Endothelial cell of umbilical vein (primary cell): ENCODE measurements at regions not wholly inside any gene's neighbourhood (a gene's known extent, or its start where the extent isn't known, plus 50 kb on each side); places are given as distances from the start of the nearest gene placed in this dataset.

Experiments
- BruUV-seq: library from RNA; stranded (reverse); fragments of 400-500 nt; replicated peaks from 2 replicates; lab custom pipeline; 2021; lab: Mats Ljungman, UMichigan
- CTCF ChIA-PET: fragments of 300-600, 350-600 bp; sonication (Branson Sonifier 250); formaldehyde crosslinking; loops from one replicate; lab custom pipeline; 2021; ENCODE audit warnings: antibody characterized with exemption, inconsistent platforms; lab: Charles Lee
- POLR2A ChIA-PET: fragments of 300-600, 350-600 bp; sonication (Branson Sonifier 250); formaldehyde crosslinking; loops from one replicate; lab custom pipeline; 2021; ENCODE audit warnings: antibody characterized with exemption, inconsistent platforms; lab: Charles Lee
- DNase-seq: peaks from one replicate; pipeline ENCODE4 v3.0.0-alpha.2; 2011; ENCODE audit warnings: low read depth, low spot score
- FAIRE-seq: peaks from 2 replicates; lab custom pipeline; 2011; peaks lifted over from hg19 to GRCh38; lab: Jason Lieb, UNC
- H2AFZ ChIP-seq: 2 replicates; pipeline ENCODE4 v1.6.0; 2012; ENCODE audit warnings: low read depth, low read length, control low read depth, inconsistent platforms
- H3K27ac ChIP-seq: 2 replicates; pipeline ENCODE4 v1.5.1; 2011; ENCODE audit warnings: low read depth, mild to moderate bottlenecking, control low read depth, low read length, moderate library complexity; ENCODE audit not compliant: insufficient read depth
- H3K27me3 ChIP-seq, 2 experiments: 2 replicates each; pipeline versions ENCODE4 v1.6.0 to v1.6.1; 2011; ENCODE audit warnings: low read length in 2 of 2, mixed read lengths in 1 of 2; ENCODE audit not compliant: control insufficient read depth in 2 of 2, insufficient read depth in 2 of 2
- H3K36me3 ChIP-seq, 2 experiments: 2 replicates in 1 of 2; 3 replicates in 1 of 2; pipeline ENCODE4 v1.5.1; 2011; ENCODE audit warnings: low read length in 2 of 2, mild to moderate bottlenecking in 1 of 2, moderate library complexity in 1 of 2; ENCODE audit not compliant: control insufficient read depth in 2 of 2, insufficient read depth in 2 of 2; ENCODE audit errors: extremely low read depth in 1 of 2
- H3K4me1 ChIP-seq: 3 replicates; pipeline ENCODE4 v1.5.1; 2011; ENCODE audit warnings: mild to moderate bottlenecking, low read length; ENCODE audit not compliant: control insufficient read depth, insufficient read depth; ENCODE audit errors: extremely low read depth
- H3K4me2 ChIP-seq: 2 replicates; pipeline ENCODE4 v1.6.1; 2011; ENCODE audit warnings: low read length, control low read depth, mixed read lengths; ENCODE audit not compliant: insufficient read depth
- H3K4me3 ChIP-seq, 3 experiments: fragments of 200-600 bp in 1 of 3; sonication (generic), shearing (Covaris generic) in 1 of 3; replicated peaks in 1 of 3; 2 replicates each; pipeline ENCODE4 v1.5.1; 2011 to 2016; ENCODE audit warnings: control low read depth in 3 of 3, low read length in 3 of 3, mild to moderate bottlenecking in 2 of 3, inconsistent platforms in 1 of 3, low read depth in 1 of 3, moderate library complexity in 1 of 3; ENCODE audit not compliant: insufficient read depth in 1 of 3
- H3K79me2 ChIP-seq: 2 replicates; pipeline ENCODE4 v1.6.0; 2012; ENCODE audit warnings: low read length, inconsistent platforms; ENCODE audit not compliant: control insufficient read depth, insufficient read depth
- H3K9ac ChIP-seq: replicated peaks from 2 replicates; pipeline ENCODE3; 2011; ENCODE audit warnings: low read length, control low read depth; ENCODE audit not compliant: insufficient read depth; ENCODE audit errors: extremely low read depth
- H3K9me1 ChIP-seq: replicated peaks from 3 replicates; pipeline ENCODE4 v1.6.0; 2011; ENCODE audit warnings: mild to moderate bottlenecking, low read length; ENCODE audit not compliant: control insufficient read depth, insufficient read depth; ENCODE audit errors: extremely low read depth
- H3K9me3 ChIP-seq: replicated peaks from 2 replicates; pipeline ENCODE4 v1.5.1; 2012; ENCODE audit warnings: low read length, inconsistent platforms; ENCODE audit not compliant: control insufficient read depth, insufficient read depth
- H4K20me1 ChIP-seq: replicated peaks from 2 replicates; pipeline ENCODE3; 2011; ENCODE audit warnings: mild to moderate bottlenecking, low read length; ENCODE audit not compliant: control insufficient read depth, insufficient read depth; ENCODE audit errors: extremely low read depth
- CTCF ChIP-seq, 2 donors: IDR thresholded peaks; 1 replicate in 1 of 2; 2 replicates in 1 of 2; pipeline ENCODE4 v1.5.1; 2011; ENCODE audit warnings: low read length in 2 of 2, mild to moderate bottlenecking in 2 of 2, moderate library complexity in 2 of 2, control low read depth in 1 of 2, inconsistent platforms in 1 of 2, low read depth in 1 of 2; ENCODE audit not compliant: insufficient read depth in 1 of 2; ENCODE audit errors: extremely low read depth in 1 of 2
- EZH2 ChIP-seq: IDR thresholded peaks from 2 replicates; pipeline ENCODE4 v1.6.1; 2012; ENCODE audit warnings: borderline replicate concordance, low read depth, mild to moderate bottlenecking, moderate library complexity, low read length, inconsistent platforms; ENCODE audit not compliant: severe bottlenecking
- FOS ChIP-seq: IDR thresholded peaks from 2 replicates; pipeline ENCODE4 v1.6.1; 2011; ENCODE audit warnings: mild to moderate bottlenecking, low read length, moderate library complexity, borderline replicate concordance; ENCODE audit not compliant: insufficient read depth
- GATA2 ChIP-seq: IDR thresholded peaks from 2 replicates; pipeline ENCODE4 v1.7.0; 2011; ENCODE audit warnings: low read depth, mild to moderate bottlenecking, moderate library complexity, mixed read lengths, low read length; ENCODE audit not compliant: insufficient read length, insufficient read depth
- JUN ChIP-seq: IDR thresholded peaks from 2 replicates; pipeline ENCODE4 v1.6.1; 2011; ENCODE audit warnings: borderline replicate concordance, low read depth; ENCODE audit not compliant: insufficient read length, insufficient read depth
- MAX ChIP-seq: IDR thresholded peaks from 2 replicates; pipeline ENCODE4 v1.6.1; 2011; ENCODE audit not compliant: insufficient read depth, insufficient read length
- MYC ChIP-seq: IDR thresholded peaks from one replicate; pipeline ENCODE4 v1.6.1; 2011; ENCODE audit warnings: mild to moderate bottlenecking, low read depth, low read length
- POLR2A ChIP-seq: IDR thresholded peaks from 2 replicates; pipeline ENCODE4 v1.6.1; 2012; ENCODE audit warnings: low read depth, mild to moderate bottlenecking, control low read depth, low read length
- POLR2AphosphoS5 ChIP-seq: IDR thresholded peaks from 2 replicates; pipeline ENCODE4 v1.6.1; 2012; ENCODE audit warnings: low read depth, mild to moderate bottlenecking, control low read depth, low read length, moderate library complexity; ENCODE audit not compliant: insufficient read depth
- dilution Hi-C: fragments of 300-500 bp; cut with MboI; formaldehyde crosslinking; loops from one replicate; pipeline ENCODE4 v1.15.0; 2019; ENCODE audit warnings: low sequenced_read_pairs; ENCODE audit not compliant: extremely low pct_ligation_motif_present
- intact Hi-C: fragments of 100-400 bp; cut with micrococcal nuclease; formaldehyde crosslinking; loops from one replicate; pipeline ENCODE4 v1.10.0; 2022

DNA sequence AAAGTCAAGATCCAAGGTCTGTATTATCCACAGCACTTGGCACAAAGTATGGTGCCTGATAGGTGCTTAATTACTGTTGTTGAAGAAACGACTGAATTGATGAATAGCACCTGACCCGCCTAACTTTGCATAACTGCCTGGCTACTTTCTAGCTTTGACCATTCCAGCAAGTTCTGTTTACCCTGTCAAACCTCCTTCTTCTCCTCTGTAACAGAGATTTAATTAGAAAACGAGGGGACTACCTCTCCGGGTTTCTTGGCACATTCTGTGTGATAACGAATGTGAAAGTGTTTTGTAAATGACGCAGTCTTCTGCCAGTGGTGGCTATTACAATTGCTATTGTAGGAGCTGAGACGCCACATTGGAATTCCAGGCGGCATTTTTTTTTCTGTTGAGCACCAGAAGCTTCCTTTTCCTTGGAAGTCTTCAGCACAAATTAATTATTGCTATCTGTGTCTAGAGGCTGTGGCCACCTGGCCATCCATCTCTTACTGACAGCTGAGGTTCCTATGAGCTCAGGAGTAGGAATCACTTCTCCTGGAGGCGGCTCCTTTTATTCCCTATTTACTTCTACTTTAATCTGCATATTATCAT, 522.9 kb downstream of the HS3ST4 start:
- Histone ChIP-seq H3K27me3 (no peaks in the 10 kb centered on the region), H2AFZ (no peak overlapping the region), H3K4me1 (no peaks in the 10 kb centered on the region), H3K9me3 (peaks cover 2% of the 10 kb centered on the region), H3K79me2 (no peaks in the 10 kb centered on the region), H3K36me3 (no peaks in the 10 kb centered on the region), H3K27ac (no peak overlapping the region), H4K20me1 (no peaks in the 10 kb centered on the region), H3K9ac (no peak overlapping the region), H3K9me1 (no peaks in the 10 kb centered on the region), H3K4me2 (no peak overlapping the region), H3K4me3 (no peak overlapping the region)
- DNase-seq (no peak), FAIRE-seq (no peak)
- ChIA-PET POLR2A (no interaction called here), CTCF (no interaction called here)
- TF ChIP-seq FOS (no peak), MYC (no peak), POLR2A (no peak), EZH2 (no peak), POLR2AphosphoS5 (no peak), JUN (no peak), MAX (no peak), GATA2 (no peak)
- intact Hi-C loops (no loop called here), dilution Hi-C loops (no loop called here)
- BruUV-seq: no TSS peak

- Histone ChIP-seq H3K9me3 (no peaks in the 10 kb centered on the region), H3K36me3 (no peaks in the 10 kb centered on the region), H3K4me2 (no peak overlapping the region), H3K79me2 (no peaks in the 10 kb centered on the region), H3K27me3 (no peaks in the 10 kb centered on the region), H3K9ac (no peak overlapping the region), H3K4me3 (no peak overlapping the region), H3K9me1 (no peaks in the 10 kb centered on the region), H3K27ac (no peak overlapping the region), H2AFZ (no peak overlapping the region), H4K20me1 (no peaks in the 10 kb centered on the region), H3K4me1 (no peaks in the 10 kb centered on the region)
- POLR2A ChIA-PET: no interaction called here
- dilution Hi-C loops: no loop called here
- FAIRE-seq (no peak), DNase-seq (no peak)
- intact Hi-C loops: no loop called here
- TF ChIP-seq POLR2AphosphoS5: no peak
- no peak for TF ChIP-seq MYC
- no peak for TF ChIP-seq POLR2A
- no peak for TF ChIP-seq EZH2
- TF ChIP-seq MAX: no peak
- no peak for TF ChIP-seq GATA2
- TF ChIP-seq CTCF (IDR thresholded peaks at IDR 0.05; ENCODE audit: extremely low read depth in 1 of 2, insufficient read depth in 1 of 2, low read depth in 1 of 2, low read length in 2 of 2): no peak
- no peak for TF ChIP-seq FOS
- no peak for TF ChIP-seq JUN
- BruUV-seq: no TSS peak
- CTCF ChIA-PET: no interaction called here
These were observed 529.1 kb downstream of the HS3ST4 start for GRCh38 chr16:26220894-26221293.
